NCI-H2227 (cell line): ENCODE measurements at regions not wholly inside any gene's neighbourhood (a gene's known extent, or its start where the extent isn't known, plus 50 kb on each side); places are given as distances from the start of the nearest gene placed in this dataset.

Source experiments
- DNase-seq: peaks from one replicate; lab custom pipeline; 2025; ENCODE audit not compliant: unreplicated experiment; lab: John Stamatoyannopoulos, UW

- DNase-seq: no peak
These were observed 1039.3 kb upstream of the AGA start for GRCh38 chr4:178481564-178481963.

GRCh38 chr4:178523038-178523437 lies 1080.8 kb upstream of the AGA start:
- DNase-seq: no peak

- DNase-seq: no peak
These were observed 1093.8 kb upstream of the AGA start for GRCh38 chr4:178535939-178536579.

- DNase-seq: no peak
These were observed 1111.0 kb upstream of the AGA start for GRCh38 chr4:178553201-178553600.

- no peak for DNase-seq
These were observed 1112.1 kb upstream of the AGA start for GRCh38 chr4:178554352-178554751.

- no peak for DNase-seq
These were observed 1114.6 kb upstream of the AGA start for GRCh38 chr4:178556796-178557195.

GRCh38 chr4:178577933-178578332 lies 1135.7 kb upstream of the AGA start:
- DNase-seq: no peak

GRCh38 chr4:178595500-178596138 lies 1153.4 kb upstream of the AGA start:
- DNase-seq: no peak

GRCh38 chr4:178598672-178599071 lies 1156.4 kb upstream of the AGA start:
- no peak for DNase-seq

GRCh38 chr4:178599521-178599920 lies 1157.3 kb upstream of the AGA start:
- DNase-seq: no peak

- no peak for DNase-seq
These were observed 1160.6 kb upstream of the AGA start for GRCh38 chr4:178602833-178603232.

- no peak for DNase-seq
These were observed 1168.8 kb upstream of the AGA start for GRCh38 chr4:178611062-178611461.

GRCh38 chr4:178612733-178613132 lies 1170.5 kb upstream of the AGA start:
- DNase-seq: no peak

- no peak for DNase-seq
These were observed 1190.2 kb upstream of the AGA start for GRCh38 chr4:178632415-178632814.

- DNase-seq: no peak
These were observed 1191.0 kb upstream of the AGA start for GRCh38 chr4:178633263-178633662.

GRCh38 chr4:178664621-178665020 lies 1222.4 kb upstream of the AGA start:
- no peak for DNase-seq

- DNase-seq: no peak
These were observed 1223.7 kb upstream of the AGA start for GRCh38 chr4:178665916-178666315.

GRCh38 chr4:178671766-178672165 lies 1229.5 kb upstream of the AGA start:
- no peak for DNase-seq

- no peak for DNase-seq
These were observed 1230.3 kb upstream of the AGA start for GRCh38 chr4:178672512-178672911.

- DNase-seq: no peak
These were observed 1239.6 kb upstream of the AGA start for GRCh38 chr4:178681871-178682270.

GRCh38 chr4:178689926-178690325 lies 1247.7 kb upstream of the AGA start:
- no peak for DNase-seq

- DNase-seq: no peak
These were observed 1251.6 kb upstream of the AGA start for GRCh38 chr4:178693816-178694215.

GRCh38 chr4:178696515-178696914 lies 1254.3 kb upstream of the AGA start:
- DNase-seq: no peak
